Activated CD8-positive, alpha-beta memory T cell treated with anti-CD3 and anti-CD28 coated beads for 1 hour (primary cell): ENCODE measurements at regions not wholly inside any gene's neighbourhood (a gene's known extent, or its start where the extent isn't known, plus 50 kb on each side); places are given as distances from the start of the nearest gene placed in this dataset.

Experiments
- DNase-seq, 2 donors: peaks; one replicate each; pipeline ENCODE4 v3.0.0-alpha.2; 2020; ENCODE audit warnings: low read depth in 1 of 2; ENCODE audit errors: extremely low read depth in 1 of 2

- DNase-seq: no peak
These were observed 513.7 kb upstream of the PLXNA2 start for GRCh38 chr1:208757846-208758245.

- DNase-seq: no peak
These were observed 515.1 kb upstream of the PLXNA2 start for GRCh38 chr1:208759255-208759654.

GRCh38 chr1:208763971-208764370 lies 519.8 kb upstream of the PLXNA2 start:
- DNase-seq: no peak

- no peak for DNase-seq
These were observed 522.6 kb upstream of the PLXNA2 start for GRCh38 chr1:208766832-208767231.

GRCh38 chr1:208767816-208768215 lies 523.6 kb upstream of the PLXNA2 start:
- DNase-seq: no peak

GRCh38 chr1:208772891-208773290 lies 528.7 kb upstream of the PLXNA2 start:
- DNase-seq: no peak

- no peak for DNase-seq
These were observed 531.7 kb upstream of the PLXNA2 start for GRCh38 chr1:208775841-208776240.

- DNase-seq: no peak
These were observed 534.2 kb upstream of the PLXNA2 start for GRCh38 chr1:208778417-208778816.

- no peak for DNase-seq
These were observed 537.3 kb upstream of the PLXNA2 start for GRCh38 chr1:208781391-208782045.

GRCh38 chr1:208782186-208782585 lies 538.0 kb upstream of the PLXNA2 start:
- no peak for DNase-seq

- no peak for DNase-seq
These were observed 541.4 kb upstream of the PLXNA2 start for GRCh38 chr1:208785629-208786028.

GRCh38 chr1:208787219-208787618 lies 543.0 kb upstream of the PLXNA2 start:
- no peak for DNase-seq

GRCh38 chr1:208788013-208788540 lies 543.9 kb upstream of the PLXNA2 start:
- DNase-seq: no peak

- DNase-seq: no peak
These were observed 547.3 kb upstream of the PLXNA2 start for GRCh38 chr1:208791456-208791855.

- no peak for DNase-seq
These were observed 549.7 kb upstream of the PLXNA2 start for GRCh38 chr1:208793861-208794345.

GRCh38 chr1:208799186-208799585 lies 555.0 kb upstream of the PLXNA2 start:
- no peak for DNase-seq

GRCh38 chr1:208803011-208803811 lies 559.0 kb upstream of the PLXNA2 start:
- DNase-seq: no peak

GRCh38 chr1:208807446-208808127 lies 563.4 kb upstream of the PLXNA2 start:
- no peak for DNase-seq

GRCh38 chr1:208808301-208808700 lies 564.1 kb upstream of the PLXNA2 start:
- DNase-seq: no peak

GRCh38 chr1:208809876-208810275 lies 565.7 kb upstream of the PLXNA2 start:
- DNase-seq: no peak

- DNase-seq: no peak
These were observed 574.7 kb upstream of the PLXNA2 start for GRCh38 chr1:208818770-208819445.
